OCI-LY7 (cell line): ENCODE measurements at regions not wholly inside any gene's neighbourhood (a gene's known extent, or its start where the extent isn't known, plus 50 kb on each side); places are given as distances from the start of the nearest gene placed in this dataset.

Experiments
- BruUV-seq: library from RNA; stranded (reverse); fragments of 400-500 nt; replicated peaks from 2 replicates; lab custom pipeline; 2021; lab: Mats Ljungman, UMichigan
- CTCF ChIA-PET: fragments of 300-600 bp; sonication (Branson Sonifier 250); formaldehyde crosslinking; loops from one replicate; lab custom pipeline; 2022; ENCODE audit warnings: antibody characterized with exemption; ENCODE audit not compliant: unreplicated experiment; lab: Charles Lee
- POLR2A ChIA-PET: fragments of 300-600 bp; sonication (Branson Sonifier 250); formaldehyde crosslinking; loops from one replicate; lab custom pipeline; 2022; ENCODE audit warnings: antibody characterized with exemption; lab: Charles Lee
- DNase-seq: peaks from one replicate; pipeline ENCODE4 v3.0.0-alpha.2; 2015; ENCODE audit warnings: low spot score
- H2AFZ ChIP-seq: fragments of 200-600 bp; sonication (generic), shearing (Covaris generic); 2 replicates; pipeline ENCODE4 v1.6.1; 2014; ENCODE audit warnings: mild to moderate bottlenecking, antibody characterized with exemption, low read length, moderate library complexity
- H3K27ac ChIP-seq: fragments of 200-600 bp; sonication (generic); 2 replicates; pipeline ENCODE4 v1.5.1; 2014; ENCODE audit warnings: mixed run types, low read depth, mild to moderate bottlenecking, moderate library complexity, low read length, inconsistent platforms; ENCODE audit not compliant: poor library complexity, severe bottlenecking
- H3K36me3 ChIP-seq: fragments of 200-600 bp; sonication (generic); 2 replicates; pipeline ENCODE4 v1.6.1; 2014; ENCODE audit warnings: mild to moderate bottlenecking, antibody characterized with exemption, low read length, moderate library complexity, mixed read lengths; ENCODE audit not compliant: insufficient read depth
- H3K4me1 ChIP-seq: fragments of 200-600 bp; sonication (generic); 2 replicates; pipeline ENCODE4 v1.5.1; 2014; ENCODE audit warnings: mild to moderate bottlenecking, low read length; ENCODE audit not compliant: insufficient read depth, poor library complexity, severe bottlenecking
- H3K4me2 ChIP-seq: fragments of 200-600 bp; sonication (generic); 2 replicates; pipeline ENCODE4 v1.6.1; 2014; ENCODE audit warnings: mild to moderate bottlenecking, low read length
- H3K4me3 ChIP-seq: fragments of 200-600 bp; sonication (generic); 2 replicates; pipeline ENCODE4 v1.5.1; 2014; ENCODE audit warnings: mild to moderate bottlenecking, low read depth, low read length; ENCODE audit not compliant: poor library complexity, severe bottlenecking
- H3K79me2 ChIP-seq: fragments of 200-600 bp; sonication (generic); 2 replicates; pipeline ENCODE4 v1.6.1; 2016; ENCODE audit warnings: low read depth, mild to moderate bottlenecking, low read length, moderate library complexity, mixed read lengths; ENCODE audit not compliant: insufficient read depth
- H3K9me2 ChIP-seq: fragments of 200-600 bp; sonication (generic); 2 replicates; pipeline ENCODE4 v1.6.1; 2016; ENCODE audit warnings: mild to moderate bottlenecking, low read length, mixed read lengths; ENCODE audit not compliant: insufficient read depth
- H3K9me3 ChIP-seq: fragments of 200-600 bp; sonication (generic); 2 replicates; pipeline ENCODE4 v1.6.1; 2014; ENCODE audit warnings: mild to moderate bottlenecking, mixed run types, low read length, mixed read lengths
- H4K20me1 ChIP-seq: fragments of 200-600 bp; sonication (generic); 2 replicates; pipeline ENCODE4 v1.6.1; 2014; ENCODE audit warnings: mild to moderate bottlenecking, antibody characterized with exemption, low read length, moderate library complexity, mixed read lengths; ENCODE audit not compliant: insufficient read depth
- EZH2phosphoT487 ChIP-seq: fragments of 200-600 bp; sonication (generic); IDR thresholded peaks from 2 replicates; pipeline ENCODE4 v1.6.1; 2018; ENCODE audit warnings: low read depth, borderline replicate concordance, mild to moderate bottlenecking, mixed run types, antibody characterized with exemption, low read length, moderate library complexity, mixed read lengths
- intact Hi-C: fragments of 100-400 bp; cut with micrococcal nuclease; formaldehyde crosslinking; loops from one replicate; pipeline ENCODE4 v1.10.0; 2022; ENCODE audit not compliant: unreplicated experiment
- TF ChIP-seq, protein P1 (sequence below): fragments of 200-600 bp; sonication (generic); conservative IDR thresholded peaks from 2 replicates; pipeline ENCODE4 v1.5.1; 2014; ENCODE audit warnings: mild to moderate bottlenecking, antibody characterized with exemption, low read length, moderate library complexity, mixed read lengths

DNA sequence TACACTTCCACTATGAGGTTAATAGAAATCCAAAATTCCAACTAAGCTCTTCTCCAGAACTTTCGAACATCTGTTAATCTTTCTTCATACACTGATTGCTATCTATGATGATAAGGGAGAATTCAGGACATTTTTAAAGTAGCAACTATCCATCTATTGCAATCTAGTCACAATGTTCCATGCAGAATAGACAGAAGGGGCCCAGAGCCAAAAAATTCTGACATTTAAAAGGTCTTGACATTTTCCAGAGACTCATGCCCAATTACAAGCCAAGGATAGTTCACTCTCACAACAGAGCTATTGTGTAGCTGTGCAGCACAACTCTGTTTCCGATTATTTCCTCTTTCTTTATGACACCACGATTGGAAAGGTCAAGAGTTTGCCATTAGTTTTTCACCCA lies 999.7 kb upstream of the ALCAM start:
- intact Hi-C loops: no loop called here
- H3K79me2 ChIP-seq: no peaks in the 10 kb centered on the region

GRCh38 chr3:104368760-104369159 lies 997.9 kb upstream of the ALCAM start:
- Histone ChIP-seq H3K4me1 (no peaks in the 10 kb centered on the region), H3K9me3 (no peaks in the 10 kb centered on the region), H3K79me2 (no peaks in the 10 kb centered on the region), H3K4me3 (no peak overlapping the region), H3K9me2 (no peaks in the 10 kb centered on the region), H3K27ac (no peak overlapping the region), H4K20me1 (no peaks in the 10 kb centered on the region), H3K4me2 (no peak overlapping the region), H3K36me3 (no peaks in the 10 kb centered on the region), H2AFZ (no peak overlapping the region)
- TF ChIP-seq, protein P1, sequence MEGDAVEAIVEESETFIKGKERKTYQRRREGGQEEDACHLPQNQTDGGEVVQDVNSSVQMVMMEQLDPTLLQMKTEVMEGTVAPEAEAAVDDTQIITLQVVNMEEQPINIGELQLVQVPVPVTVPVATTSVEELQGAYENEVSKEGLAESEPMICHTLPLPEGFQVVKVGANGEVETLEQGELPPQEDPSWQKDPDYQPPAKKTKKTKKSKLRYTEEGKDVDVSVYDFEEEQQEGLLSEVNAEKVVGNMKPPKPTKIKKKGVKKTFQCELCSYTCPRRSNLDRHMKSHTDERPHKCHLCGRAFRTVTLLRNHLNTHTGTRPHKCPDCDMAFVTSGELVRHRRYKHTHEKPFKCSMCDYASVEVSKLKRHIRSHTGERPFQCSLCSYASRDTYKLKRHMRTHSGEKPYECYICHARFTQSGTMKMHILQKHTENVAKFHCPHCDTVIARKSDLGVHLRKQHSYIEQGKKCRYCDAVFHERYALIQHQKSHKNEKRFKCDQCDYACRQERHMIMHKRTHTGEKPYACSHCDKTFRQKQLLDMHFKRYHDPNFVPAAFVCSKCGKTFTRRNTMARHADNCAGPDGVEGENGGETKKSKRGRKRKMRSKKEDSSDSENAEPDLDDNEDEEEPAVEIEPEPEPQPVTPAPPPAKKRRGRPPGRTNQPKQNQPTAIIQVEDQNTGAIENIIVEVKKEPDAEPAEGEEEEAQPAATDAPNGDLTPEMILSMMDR: no peak
- no peak for TF ChIP-seq EZH2phosphoT487
- CTCF ChIA-PET: no interaction called here
- POLR2A ChIA-PET: no interaction called here
- DNase-seq: no peak
- intact Hi-C loops: no loop called here
- BruUV-seq: no TSS peak

More for the DNA sequence above, 999.7 kb upstream of the ALCAM start:
- H3K9me3 ChIP-seq: no peaks in the 10 kb centered on the region
- H2AFZ ChIP-seq: no peak overlapping the region
- no peak for DNase-seq
- H3K4me2 ChIP-seq: no peak overlapping the region
- H3K4me3 ChIP-seq: no peak overlapping the region
- no peaks in the 10 kb centered on the region for H3K4me1 ChIP-seq
- BruUV-seq: no TSS peak
- no peaks in the 10 kb centered on the region for H3K36me3 ChIP-seq
- ChIA-PET POLR2A (interaction anchor here (0.6 kb wide), 1 partner anchor 312 kb away, joined by 4 read pairs; no protein-coding TSS in a partner anchor), CTCF (no interaction called here)
- H4K20me1 ChIP-seq: no peaks in the 10 kb centered on the region
- H3K9me2 ChIP-seq: no peaks in the 10 kb centered on the region
- TF ChIP-seq, protein P1: no peak
- TF ChIP-seq EZH2phosphoT487: no peak
- H3K27ac ChIP-seq: no peak overlapping the region

DNA sequence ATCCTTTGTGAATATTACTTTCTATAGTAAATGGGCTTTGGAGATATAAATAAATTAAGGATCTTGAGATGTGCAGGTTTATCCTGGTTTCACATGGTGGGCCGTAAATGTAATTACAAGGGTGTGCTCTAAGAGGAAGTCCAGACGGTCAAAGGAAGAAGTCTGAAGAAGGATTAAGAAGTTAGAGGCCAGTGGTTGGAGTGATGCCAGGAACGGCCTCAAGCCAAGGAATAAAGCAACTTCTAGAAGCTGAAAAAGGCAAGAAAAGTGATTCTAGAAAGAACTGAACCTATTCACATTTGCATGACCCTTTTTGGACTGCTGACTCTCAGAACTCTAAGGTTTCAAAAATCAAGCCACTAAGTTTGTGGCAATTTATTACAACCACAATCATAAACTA lies 981.3 kb upstream of the ALCAM start:
- no peaks in the 10 kb centered on the region for H3K9me3 ChIP-seq
- intact Hi-C loops: no loop called here
- H3K79me2 ChIP-seq: no peaks in the 10 kb centered on the region
- no peak for DNase-seq
- no peaks in the 10 kb centered on the region for H3K4me1 ChIP-seq
- no peak overlapping the region for H3K4me2 ChIP-seq
- no peaks in the 10 kb centered on the region for H3K9me2 ChIP-seq
- no peak overlapping the region for H3K27ac ChIP-seq
- H2AFZ ChIP-seq: no peak overlapping the region
- BruUV-seq: no TSS peak
- no peaks in the 10 kb centered on the region for H3K36me3 ChIP-seq
- H4K20me1 ChIP-seq: no peaks in the 10 kb centered on the region
- no peak for TF ChIP-seq EZH2phosphoT487
- TF ChIP-seq, protein P1: no peak
- POLR2A ChIA-PET: interaction anchor here (0.7 kb wide), 1 partner anchor 550 kb away, joined by 3 read pairs; no protein-coding TSS in a partner anchor
- CTCF ChIA-PET: no interaction called here
- H3K4me3 ChIP-seq: no peak overlapping the region
